ENCODE measurements at regions not wholly inside any gene's neighbourhood (a gene's known extent, or its start where the extent isn't known, plus 50 kb on each side); places are given as distances from the start of the nearest gene placed in this dataset.

GRCh38 chr4:138611721-138612120 lies 369.6 kb upstream of the SLC7A11 start:
- Histone ChIP-seq H3K4me1 (no peaks in the 10 kb centered on the region), H3K4me3 (no peak overlapping the region), H3K36me3 (no peaks in the 10 kb centered on the region), H3K27me3 (no peaks in the 10 kb centered on the region), H3K9me3 (no peaks in the 10 kb centered on the region), H3K27ac (no peak overlapping the region)
- intact Hi-C loops (cut with DNase I; ENCODE audit: low total_unique reads), result no loop called here
- DNase-seq, result no peak
- WGBS, 2 donors (ENCODE audit: low coverage in 1 of 2), result 27 to 42% methylated on average over 2 of the region's 2 CpGs
- in situ Hi-C loops (cut with MboI; ENCODE audit: low pct_ligation_motif_present in 1 of 4, low pct_unique_long_range_greater_than_20kb in 1 of 4, low sequenced_read_pairs in 3 of 4), result no loop called here
- no peak for TF ChIP-seq POLR2AphosphoS5 (IDR thresholded peaks at IDR 0.05)
- no peak for TF ChIP-seq CTCF (IDR thresholded peaks at IDR 0.05)
- TF ChIP-seq EP300 (IDR thresholded peaks at IDR 0.05; ENCODE audit: low read depth), result no peak
- no peak for TF ChIP-seq POLR2A (IDR thresholded peaks at IDR 0.05)

DNA sequence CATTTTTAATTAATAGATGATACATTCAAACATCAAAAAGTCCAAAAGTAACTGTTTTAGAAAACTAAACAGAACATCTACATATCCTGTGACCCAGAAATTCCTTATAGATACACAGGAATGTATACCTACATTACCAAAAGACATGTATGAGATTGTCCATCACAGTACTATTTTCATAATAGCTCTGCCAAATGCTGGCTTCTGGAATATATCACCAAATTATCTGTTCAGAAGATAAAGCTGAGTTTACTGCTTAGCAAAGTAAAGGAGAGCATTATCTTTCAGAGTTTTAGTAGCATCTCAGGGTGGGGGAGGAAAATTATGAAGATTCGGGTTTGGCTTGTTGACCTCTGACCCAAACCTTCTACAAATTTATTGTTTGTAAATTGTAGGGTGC lies 368.9 kb upstream of the SLC7A11 start:
- DNase-seq, result no peak
- in situ Hi-C loops (cut with MboI; ENCODE audit: low pct_ligation_motif_present in 1 of 4, low pct_unique_long_range_greater_than_20kb in 1 of 4, low sequenced_read_pairs in 3 of 4), result no loop called here
- Histone ChIP-seq H3K9me3 (no peaks in the 10 kb centered on the region), H3K4me3 (no peak overlapping the region), H3K27me3 (no peaks in the 10 kb centered on the region), H3K36me3 (no peaks in the 10 kb centered on the region), H3K27ac (no peak overlapping the region), H3K4me1 (no peaks in the 10 kb centered on the region)
- 17 to 59% methylated on average over 1 of the region's 1 CpG for WGBS, 2 donors (ENCODE audit: low coverage in 1 of 2)
- intact Hi-C loops (cut with DNase I; ENCODE audit: low total_unique reads), result no loop called here
- TF ChIP-seq EP300 (IDR thresholded peaks at IDR 0.05; ENCODE audit: low read depth) (no peak), CTCF (IDR thresholded peaks at IDR 0.05) (no peak), POLR2A (IDR thresholded peaks at IDR 0.05) (no peak), POLR2AphosphoS5 (IDR thresholded peaks at IDR 0.05) (no peak)

DNA sequence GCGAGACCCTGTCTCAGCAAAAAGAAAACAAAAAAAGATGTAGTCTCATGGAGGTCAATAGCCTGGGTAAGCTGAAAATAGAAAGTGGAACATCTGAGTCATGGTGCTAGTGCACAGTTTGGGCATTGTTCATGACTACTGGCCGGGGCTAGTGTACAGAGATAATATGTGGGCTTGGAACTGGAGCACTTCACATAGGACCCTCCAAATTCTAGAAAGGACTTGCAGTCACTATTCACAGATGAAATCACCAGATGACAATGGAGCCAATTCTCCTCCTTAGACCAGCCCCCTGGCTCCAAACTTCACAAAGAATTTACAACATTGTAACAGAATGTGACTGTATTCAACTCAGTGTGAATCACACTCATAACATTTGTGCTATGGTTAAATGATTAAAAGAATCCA lies 367.8 kb upstream of the SLC7A11 start:
- in situ Hi-C loops (cut with MboI; ENCODE audit: low pct_ligation_motif_present in 1 of 4, low pct_unique_long_range_greater_than_20kb in 1 of 4, low sequenced_read_pairs in 3 of 4), result no loop called here
- no peak overlapping the region for H3K27ac ChIP-seq

GRCh38 chr4:138604556-138604955 lies 362.4 kb upstream of the SLC7A11 start:
- no peak for DNase-seq
- no peak for TF ChIP-seq EP300 (IDR thresholded peaks at IDR 0.05; ENCODE audit: low read depth)
- no peak for TF ChIP-seq POLR2AphosphoS5 (IDR thresholded peaks at IDR 0.05)
- no peak for TF ChIP-seq POLR2A (IDR thresholded peaks at IDR 0.05)
- TF ChIP-seq CTCF (IDR thresholded peaks at IDR 0.05), result no peak
- Histone ChIP-seq H3K27ac (no peak overlapping the region), H3K36me3 (no peaks in the 10 kb centered on the region), H3K9me3 (no peaks in the 10 kb centered on the region), H3K27me3 (no peaks in the 10 kb centered on the region), H3K4me3 (no peak overlapping the region), H3K4me1 (no peaks in the 10 kb centered on the region)
- WGBS, 2 donors (ENCODE audit: low coverage in 1 of 2), result 61 to 73% methylated on average over 2 of the region's 2 CpGs
- intact Hi-C loops (cut with DNase I; ENCODE audit: low total_unique reads), result no loop called here
- in situ Hi-C loops (cut with MboI; ENCODE audit: low pct_ligation_motif_present in 1 of 4, low pct_unique_long_range_greater_than_20kb in 1 of 4, low sequenced_read_pairs in 3 of 4), result no loop called here

More for the DNA sequence above, 367.8 kb upstream of the SLC7A11 start:
- Histone ChIP-seq H3K4me3 (no peak overlapping the region), H3K4me1 (no peaks in the 10 kb centered on the region), H3K27me3 (no peaks in the 10 kb centered on the region), H3K9me3 (no peaks in the 10 kb centered on the region), H3K36me3 (no peaks in the 10 kb centered on the region)
- no peak for DNase-seq
- TF ChIP-seq CTCF (IDR thresholded peaks at IDR 0.05) (no peak), POLR2AphosphoS5 (IDR thresholded peaks at IDR 0.05) (no peak), EP300 (IDR thresholded peaks at IDR 0.05; ENCODE audit: low read depth) (no peak), POLR2A (IDR thresholded peaks at IDR 0.05) (no peak)
- WGBS, 2 donors (ENCODE audit: low coverage in 1 of 2), result 50 to 69% methylated on average over 2 of the region's 2 CpGs
- intact Hi-C loops (cut with DNase I; ENCODE audit: low total_unique reads), result no loop called here
